HFFc6 (cell line): ENCODE measurements at regions not wholly inside any gene's neighbourhood (a gene's known extent, or its start where the extent isn't known, plus 50 kb on each side); places are given as distances from the start of the nearest gene placed in this dataset.

Source experiments
- DNase-seq: peaks from one replicate; pipeline ENCODE4 v3.0.0-alpha.2; 2018
- H3K27ac Mint-ChIP-seq: 2 replicates; pipeline ENCODE4 v1.8.0; 2020; ENCODE audit warnings: mild to moderate bottlenecking, mixed read lengths
- H3K27me3 Mint-ChIP-seq: 2 replicates; pipeline ENCODE4 v1.8.0; 2021; ENCODE audit warnings: mild to moderate bottlenecking, moderate library complexity, mixed read lengths; ENCODE audit not compliant: insufficient read depth
- H3K36me3 Mint-ChIP-seq: 2 replicates; pipeline ENCODE4 v1.8.0; 2021; ENCODE audit warnings: low read depth, mixed read lengths
- H3K4me1 Mint-ChIP-seq: 2 replicates; pipeline ENCODE4 v1.8.0; 2020; ENCODE audit warnings: low read depth, mixed read lengths
- H3K4me3 Mint-ChIP-seq: 2 replicates; pipeline ENCODE4 v1.8.0; 2020; ENCODE audit warnings: mild to moderate bottlenecking, moderate library complexity, mixed read lengths
- H3K9me3 Mint-ChIP-seq: 2 replicates; pipeline ENCODE4 v1.8.0; 2020; ENCODE audit warnings: mild to moderate bottlenecking, mixed read lengths
- CTCF ChIP-seq: fragments of 200-600 bp; sonication (generic); IDR thresholded peaks from 2 replicates; pipeline ENCODE4 v1.5.0; 2021; ENCODE audit warnings: antibody characterized with exemption, mild to moderate bottlenecking

GRCh38 chr3:63766261-63766660 lies 52.8 kb upstream of the C3orf49 start:
- no peaks in the 10 kb centered on the region for H3K36me3 Mint-ChIP-seq
- H3K4me3 Mint-ChIP-seq, result no peak overlapping the region
- no peak for DNase-seq
- H3K4me1 Mint-ChIP-seq, result peaks cover 29% of the 10 kb centered on the region
- no peaks in the 10 kb centered on the region for H3K9me3 Mint-ChIP-seq
- H3K27ac Mint-ChIP-seq, result no peak overlapping the region
- TF ChIP-seq CTCF, result no peak
- peaks cover 7% of the 10 kb centered on the region; the same call in 1 of the 2 replicates for H3K27me3 Mint-ChIP-seq

DNA sequence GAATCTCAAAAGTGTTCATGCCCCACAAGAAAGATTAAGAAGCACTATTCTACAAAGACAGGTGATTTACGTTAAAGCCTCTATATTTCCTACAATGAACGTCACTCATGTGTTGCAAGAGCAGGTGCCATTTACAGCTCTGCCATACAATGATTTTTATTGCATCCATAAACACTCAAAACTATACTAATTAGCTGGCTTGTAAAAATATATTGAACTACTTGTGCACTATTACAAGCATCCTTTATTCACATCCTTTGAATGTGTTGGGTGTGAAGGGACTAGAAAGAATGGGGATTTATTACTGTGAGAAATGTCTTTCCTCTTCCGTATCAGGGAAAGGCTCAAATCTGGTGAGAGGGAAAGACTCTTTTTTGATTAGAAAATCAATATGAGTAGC lies 50.7 kb upstream of the C3orf49 start:
- H3K27ac Mint-ChIP-seq, result no peak overlapping the region
- H3K27me3 Mint-ChIP-seq, result peaks cover 7% of the 10 kb centered on the region; the same call in 1 of the 2 replicates
- H3K4me1 Mint-ChIP-seq, result peaks cover 8% of the 10 kb centered on the region
- H3K9me3 Mint-ChIP-seq, result no peaks in the 10 kb centered on the region
- H3K36me3 Mint-ChIP-seq, result no peaks in the 10 kb centered on the region
- no peak for TF ChIP-seq CTCF
- H3K4me3 Mint-ChIP-seq, result no peak overlapping the region
- no peak for DNase-seq

DNA sequence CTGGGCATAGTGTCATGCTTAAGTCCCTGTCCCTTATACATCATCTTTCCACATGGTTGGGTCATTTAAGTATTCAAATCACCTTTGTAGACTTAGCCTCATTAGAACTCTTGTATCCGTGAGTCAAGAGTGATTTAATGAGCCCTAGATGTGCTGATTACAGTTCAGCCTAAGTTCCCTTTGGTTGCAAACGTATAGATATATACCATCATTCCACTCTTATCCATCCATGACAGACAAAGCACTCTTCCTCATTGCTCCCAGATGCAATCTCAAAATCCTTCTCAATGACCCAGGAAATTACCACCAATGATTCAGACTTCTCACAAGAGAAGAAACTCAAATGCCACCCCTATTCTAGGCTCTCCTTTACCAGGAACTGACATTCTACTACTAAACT lies 50.2 kb upstream of the C3orf49 start:
- Mint-ChIP-seq H3K9me3 (no peaks in the 10 kb centered on the region), H3K27ac (no peak overlapping the region), H3K4me1 (peaks cover 3% of the 10 kb centered on the region), H3K4me3 (no peak overlapping the region), H3K27me3 (0 out of 2 replicates have a peak, but pooled peaks cover 4% of the 10 kb centered on the region), H3K36me3 (no peaks in the 10 kb centered on the region)
- DNase-seq, result no peak
- TF ChIP-seq CTCF, result no peak
